Islet of Langerhans (tissue), 1 donor: ENCODE measurements at regions not wholly inside any gene's neighbourhood (a gene's known extent, or its start where the extent isn't known, plus 50 kb on each side); places are given as distances from the start of the nearest gene placed in this dataset.
"Not testable (repeated sequence)": the region's sequence is repeated elsewhere in the genome, so short reads cannot be mapped to it uniquely, and the experiment has no call there.

Experiments
- FAIRE-seq: peaks from one replicate; lab custom pipeline; 2011; peaks lifted over from hg19 to GRCh38; lab: Jason Lieb, UNC

DNA sequence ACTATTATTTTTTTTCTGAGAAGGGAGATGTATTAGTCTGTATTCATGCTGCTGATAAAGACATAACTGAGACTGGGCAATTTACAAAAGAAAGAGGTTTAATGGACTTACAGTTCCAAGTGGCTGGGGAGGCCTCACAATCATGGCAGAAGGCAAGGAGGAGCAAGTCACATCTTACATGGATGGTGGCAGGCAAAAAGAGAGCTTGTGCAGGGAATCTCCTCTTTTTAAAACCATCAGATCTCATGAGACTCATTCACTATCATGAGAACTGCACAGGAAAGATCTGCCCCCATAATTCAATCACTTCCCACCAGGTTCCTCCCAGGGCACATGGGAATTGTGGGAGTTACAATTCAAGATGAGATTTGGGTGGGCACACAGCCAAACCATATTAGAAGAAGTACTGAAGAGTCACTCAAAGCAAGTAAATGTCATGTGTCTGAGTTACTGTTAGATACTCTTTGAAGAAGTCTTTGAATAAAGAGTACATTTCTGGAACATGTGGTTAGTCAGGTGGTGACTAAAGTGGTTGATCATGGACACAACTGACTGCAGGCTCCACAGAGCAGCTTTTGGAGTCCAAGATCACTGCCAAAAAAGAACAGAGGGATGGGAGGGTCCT lies 430.9 kb upstream of the TBL1XR1 start:
- FAIRE-seq = not testable (repeated sequence)

DNA sequence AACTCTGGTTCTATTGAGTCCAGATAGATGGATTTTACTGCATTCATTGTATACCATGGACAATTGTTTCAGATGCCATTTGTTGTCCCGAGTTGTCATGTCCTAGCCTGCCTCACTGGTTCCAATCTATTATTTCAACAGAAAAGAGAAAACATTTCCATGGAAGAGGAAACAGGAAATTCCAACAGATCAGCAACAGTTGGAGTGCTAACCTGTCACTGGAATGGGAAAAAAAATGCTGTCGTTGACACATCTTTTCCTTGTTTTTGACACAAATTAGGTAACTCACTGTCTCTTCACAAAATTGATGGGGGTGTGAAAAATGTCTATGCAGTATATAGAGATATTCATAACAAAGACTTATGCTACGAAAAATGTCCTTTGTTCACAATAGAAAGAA lies 432.0 kb upstream of the TBL1XR1 start:
- no peak for FAIRE-seq

DNA sequence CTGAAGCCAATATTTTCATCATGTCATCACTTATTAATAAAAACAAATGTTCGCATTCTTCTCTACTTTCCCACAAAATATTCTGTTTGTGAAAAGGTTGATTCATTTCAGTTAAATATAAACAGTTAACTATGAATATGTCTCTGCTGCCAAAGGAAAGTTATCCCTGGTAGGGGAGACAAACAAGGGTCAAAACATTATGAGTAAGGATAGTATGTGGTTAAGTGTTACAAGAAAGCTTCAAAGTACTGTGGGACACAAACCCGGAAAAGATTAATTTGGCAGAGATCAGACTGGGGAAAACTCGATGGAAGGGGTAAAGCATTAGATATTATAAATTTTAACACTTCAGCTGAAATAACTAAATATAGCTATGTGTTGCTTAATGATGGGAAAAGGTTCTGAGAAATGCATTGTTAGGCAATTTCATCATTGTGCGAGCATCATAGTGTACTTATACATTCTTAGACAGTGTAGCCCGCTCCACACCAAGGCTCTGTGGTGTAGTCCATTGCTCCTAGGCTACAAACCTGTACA lies 436.5 kb upstream of the TBL1XR1 start:
- no peak for FAIRE-seq

DNA sequence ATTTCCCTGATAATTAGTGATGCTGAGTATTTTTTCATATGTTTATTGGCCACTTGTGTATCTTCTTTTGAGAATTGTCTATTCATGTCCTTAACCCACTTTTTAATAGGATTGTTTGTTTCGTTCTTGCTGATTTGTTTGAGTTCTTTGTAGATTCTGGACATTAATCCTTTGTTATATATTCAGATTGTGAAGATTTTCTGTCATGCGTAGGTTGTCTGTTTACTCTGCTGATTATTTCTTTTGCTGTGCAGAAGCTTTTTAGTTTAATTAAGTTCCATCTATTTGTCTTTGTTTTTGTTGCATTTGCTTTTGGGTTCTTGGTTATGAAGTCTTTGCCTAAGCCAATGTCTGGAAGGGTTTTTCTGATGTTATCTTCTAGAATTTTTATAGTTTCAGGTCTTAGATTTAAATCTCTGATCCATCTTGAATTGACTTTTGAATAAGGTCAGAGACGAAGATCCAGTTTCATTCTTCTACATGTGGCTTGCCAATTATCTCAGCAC lies 438.4 kb upstream of the TBL1XR1 start:
- FAIRE-seq = not testable (repeated sequence)

DNA sequence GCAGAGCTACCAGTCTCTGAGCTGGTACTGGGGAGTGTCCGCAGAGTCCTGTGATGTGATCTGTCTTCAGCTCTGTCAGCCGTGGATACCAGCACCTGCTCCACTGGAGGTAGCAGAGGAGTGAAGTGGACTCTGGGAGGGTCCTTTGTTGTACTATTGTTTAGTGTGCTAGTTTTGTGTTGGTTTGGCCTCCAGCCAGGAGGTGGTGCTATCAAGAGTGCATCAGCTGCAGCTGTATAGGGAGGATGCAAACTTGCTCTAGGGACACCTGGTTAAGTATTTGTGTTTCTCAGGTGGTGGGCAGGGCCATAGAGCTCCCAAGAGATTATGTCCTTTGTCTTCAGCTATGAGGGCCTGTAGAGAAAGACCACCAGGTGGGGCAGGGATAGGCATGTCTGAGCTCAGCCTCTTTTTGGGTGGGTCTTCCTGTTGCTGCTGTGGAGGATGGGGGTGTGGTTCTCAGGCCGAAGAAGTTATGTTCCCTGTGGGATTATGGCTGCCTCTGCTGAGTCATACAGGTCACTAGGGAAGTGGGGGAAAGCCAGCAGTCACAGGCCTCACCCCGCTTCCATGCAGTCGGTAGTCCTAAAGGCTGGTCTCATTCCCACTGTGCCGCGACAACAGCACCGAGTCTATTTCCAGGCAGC lies 443.2 kb upstream of the TBL1XR1 start:
- FAIRE-seq = no peak

DNA sequence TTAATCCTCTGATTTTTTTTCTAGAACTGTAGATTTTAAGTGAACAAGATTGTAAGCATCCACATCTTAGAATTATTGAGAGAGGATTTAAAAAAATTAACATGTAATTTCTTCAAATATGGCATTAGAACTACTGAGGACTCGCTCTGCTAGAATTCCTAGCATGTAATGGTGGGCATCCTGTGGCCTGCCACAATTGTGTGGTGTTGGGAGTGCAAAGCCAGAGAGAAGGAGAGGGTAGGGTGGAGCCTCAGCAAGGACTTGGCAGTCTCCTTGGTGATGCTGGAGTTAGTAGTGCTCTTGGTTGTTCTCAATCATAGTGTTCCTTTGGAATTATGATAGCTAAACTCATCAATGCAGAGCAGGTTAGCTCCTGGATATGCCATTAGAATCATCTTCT lies 443.9 kb upstream of the TBL1XR1 start:
- no peak for FAIRE-seq

DNA sequence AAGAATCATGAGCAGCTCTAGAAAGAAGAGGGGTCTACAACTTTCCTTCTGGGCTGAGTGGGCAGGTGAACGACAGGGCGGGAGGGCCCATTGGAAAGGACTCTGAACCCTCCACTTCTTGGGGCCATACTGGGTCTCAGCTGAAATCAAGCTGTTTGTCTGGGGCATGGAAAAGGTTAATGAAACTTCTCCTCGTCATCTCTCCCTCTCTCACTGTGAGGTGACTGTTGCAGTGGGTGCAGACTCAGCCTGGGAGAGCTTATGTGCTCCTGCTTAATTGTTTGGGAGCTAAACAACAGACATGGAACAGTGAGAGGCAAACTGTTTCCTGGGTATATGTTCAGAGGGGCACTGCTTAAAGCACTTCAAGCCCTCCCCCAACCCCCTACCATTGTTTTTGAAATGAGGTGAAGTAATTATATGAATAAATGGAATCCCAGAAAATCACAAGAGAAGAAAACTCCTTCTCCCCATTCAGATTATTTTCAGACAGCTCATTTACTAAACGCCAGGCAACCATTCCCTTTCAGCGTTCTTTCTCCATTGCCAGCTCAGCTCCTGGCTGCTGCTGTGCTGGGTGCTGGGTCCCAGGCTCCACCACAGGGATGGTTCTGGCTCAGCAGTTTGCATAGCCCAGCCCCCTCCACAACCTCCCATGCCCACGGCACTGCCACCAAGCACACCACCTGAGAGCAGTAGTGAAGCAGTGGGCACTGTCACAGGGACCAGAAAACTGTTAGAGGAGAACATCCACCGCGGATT lies 444.9 kb upstream of the TBL1XR1 start:
- no peak for FAIRE-seq

DNA sequence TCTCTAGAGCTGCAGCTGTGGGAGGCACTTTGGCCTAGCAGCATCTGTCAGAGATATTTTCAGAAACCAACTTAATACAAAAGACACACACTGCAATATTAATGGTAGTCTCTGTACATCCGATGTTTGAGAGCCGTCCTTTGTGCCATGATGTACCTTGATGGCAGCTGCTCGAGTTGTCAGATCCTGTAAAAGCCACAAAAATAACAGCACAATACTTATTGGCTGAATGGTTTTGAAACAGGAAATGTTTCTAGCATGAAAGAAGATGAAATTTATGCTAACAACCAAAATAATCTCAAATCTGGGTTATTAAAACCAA lies 445.5 kb upstream of the TBL1XR1 start:
- no peak for FAIRE-seq

DNA sequence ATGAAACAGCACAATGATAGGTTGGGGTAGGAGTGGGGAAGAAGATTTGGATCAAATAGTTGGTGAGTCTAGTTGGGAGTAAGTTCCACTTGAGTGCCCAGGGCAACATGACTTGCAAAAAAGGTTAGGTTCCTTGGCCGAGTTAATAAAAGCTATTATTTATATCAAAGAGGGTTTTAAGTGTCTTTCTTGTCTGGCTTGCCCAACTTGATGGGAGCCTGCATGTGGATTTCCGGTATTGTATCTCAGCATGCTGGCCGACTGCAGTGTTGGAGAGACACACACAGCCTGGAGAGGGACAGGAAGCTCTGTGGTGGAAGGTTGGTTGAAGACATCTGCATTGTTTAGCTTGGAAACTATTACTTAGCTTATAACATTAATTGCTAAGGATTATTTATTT lies 449.5 kb upstream of the TBL1XR1 start:
- no peak for FAIRE-seq

DNA sequence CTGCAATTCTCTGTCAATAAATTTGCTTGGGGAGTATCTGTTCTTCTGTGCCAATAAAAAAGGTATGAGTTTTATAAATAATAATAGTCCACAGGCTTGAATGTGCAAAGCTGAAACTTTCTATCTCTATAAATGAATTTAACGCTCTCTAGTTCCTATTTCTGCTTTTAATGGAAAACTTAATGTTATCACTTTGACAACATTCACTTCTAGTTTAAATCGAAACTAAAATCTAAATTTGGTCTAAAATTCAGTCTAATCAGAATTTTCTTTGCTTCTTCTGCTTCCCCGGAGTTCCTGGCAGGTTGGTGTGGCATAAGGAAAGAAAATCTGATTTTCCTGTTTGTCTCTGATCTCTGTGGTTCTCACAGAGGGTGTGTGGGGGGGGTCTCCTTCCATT lies 450.1 kb upstream of the TBL1XR1 start:
- FAIRE-seq = no peak

DNA sequence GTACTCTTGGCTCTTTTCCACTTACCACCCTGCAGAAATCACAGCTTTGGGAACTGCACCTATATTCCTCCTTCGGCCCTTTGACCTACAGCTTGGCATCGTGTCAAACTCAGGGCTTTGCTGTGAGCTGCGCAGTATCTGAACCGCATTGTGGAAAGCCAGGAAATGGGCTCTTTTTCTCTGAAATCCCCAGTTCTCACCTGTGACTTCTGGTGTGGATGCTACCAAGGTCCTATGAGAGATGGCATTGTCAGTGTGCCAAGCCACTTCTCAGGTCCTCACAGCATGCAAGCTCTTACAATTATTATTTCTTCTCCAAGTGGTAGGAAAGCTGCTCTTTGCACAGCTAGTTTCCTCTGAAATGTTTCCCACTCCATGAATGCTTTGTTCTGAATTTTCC lies 450.6 kb upstream of the TBL1XR1 start:
- FAIRE-seq = no peak

DNA sequence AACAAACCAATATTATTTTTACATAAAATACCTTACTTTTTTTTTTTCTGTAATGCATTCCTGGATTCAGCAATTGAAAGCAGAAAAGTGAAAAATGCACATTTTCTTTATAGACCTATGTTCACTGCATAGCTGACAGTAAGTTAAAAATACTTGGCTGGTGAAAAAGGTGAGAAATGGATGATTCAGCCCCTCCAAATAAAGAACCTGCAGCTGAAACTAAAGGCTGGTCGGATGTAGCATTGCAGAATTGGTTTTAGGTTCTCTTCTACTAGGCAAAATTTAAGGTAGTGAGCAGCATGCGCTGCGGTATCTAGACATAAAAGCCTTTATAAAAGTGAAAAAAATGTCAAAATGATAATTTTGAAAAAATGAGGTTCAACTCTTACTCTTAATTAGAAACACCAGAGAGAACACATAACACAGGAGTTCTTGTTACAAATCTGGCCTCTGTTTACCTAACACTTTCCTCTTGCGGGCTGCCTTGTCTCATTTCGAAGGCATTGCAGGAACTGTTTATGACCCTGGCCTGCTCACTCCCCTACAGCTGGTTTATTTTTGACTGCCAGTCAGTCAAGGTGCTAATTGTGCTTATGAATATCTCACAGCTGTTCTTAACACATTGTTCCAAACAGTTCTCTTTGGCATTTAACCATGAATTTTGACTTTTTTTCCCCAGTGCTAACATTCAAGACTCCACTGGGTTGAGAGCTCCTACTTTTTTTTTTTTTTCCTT lies 455.4 kb upstream of the TBL1XR1 start:
- FAIRE-seq = no peak

DNA sequence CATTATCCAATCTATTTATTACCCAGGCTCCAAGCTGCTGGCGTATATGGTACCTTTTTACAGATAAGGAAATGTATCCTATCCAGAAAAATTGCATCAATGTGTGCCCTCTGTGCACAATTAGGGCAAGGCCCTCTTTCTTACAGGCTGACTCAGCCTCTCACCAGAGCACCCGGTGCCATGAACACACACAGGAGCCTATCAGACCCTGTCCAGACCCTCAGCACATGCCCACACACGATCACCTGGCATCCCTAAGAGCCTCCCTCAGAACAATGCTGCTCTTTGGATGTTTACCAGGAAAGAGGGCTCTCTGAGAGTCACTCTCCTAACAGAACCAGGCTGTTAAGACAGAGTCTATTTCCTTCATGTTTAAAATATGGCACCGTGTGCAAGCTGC lies 460.0 kb upstream of the TBL1XR1 start:
- FAIRE-seq = no peak

DNA sequence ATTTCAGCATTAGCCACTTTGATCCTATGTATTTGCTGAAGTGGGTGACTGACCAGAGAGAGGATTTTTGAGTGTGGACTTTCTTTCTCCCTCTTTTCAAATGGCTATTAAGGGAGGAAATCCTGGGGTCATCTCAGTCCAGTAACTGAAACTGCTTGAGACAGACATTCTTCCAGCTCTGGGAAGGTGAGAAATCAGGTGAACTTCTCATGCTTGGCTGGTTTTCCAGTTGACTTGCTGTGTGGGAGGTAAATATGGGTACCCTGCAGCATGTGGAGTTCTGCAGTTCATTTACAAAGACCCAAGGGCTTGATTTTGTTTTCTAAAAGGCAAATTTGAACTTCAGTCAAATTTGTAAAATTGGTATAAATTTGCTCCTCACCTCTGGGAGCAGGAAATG lies 461.1 kb upstream of the TBL1XR1 start:
- no peak for FAIRE-seq

DNA sequence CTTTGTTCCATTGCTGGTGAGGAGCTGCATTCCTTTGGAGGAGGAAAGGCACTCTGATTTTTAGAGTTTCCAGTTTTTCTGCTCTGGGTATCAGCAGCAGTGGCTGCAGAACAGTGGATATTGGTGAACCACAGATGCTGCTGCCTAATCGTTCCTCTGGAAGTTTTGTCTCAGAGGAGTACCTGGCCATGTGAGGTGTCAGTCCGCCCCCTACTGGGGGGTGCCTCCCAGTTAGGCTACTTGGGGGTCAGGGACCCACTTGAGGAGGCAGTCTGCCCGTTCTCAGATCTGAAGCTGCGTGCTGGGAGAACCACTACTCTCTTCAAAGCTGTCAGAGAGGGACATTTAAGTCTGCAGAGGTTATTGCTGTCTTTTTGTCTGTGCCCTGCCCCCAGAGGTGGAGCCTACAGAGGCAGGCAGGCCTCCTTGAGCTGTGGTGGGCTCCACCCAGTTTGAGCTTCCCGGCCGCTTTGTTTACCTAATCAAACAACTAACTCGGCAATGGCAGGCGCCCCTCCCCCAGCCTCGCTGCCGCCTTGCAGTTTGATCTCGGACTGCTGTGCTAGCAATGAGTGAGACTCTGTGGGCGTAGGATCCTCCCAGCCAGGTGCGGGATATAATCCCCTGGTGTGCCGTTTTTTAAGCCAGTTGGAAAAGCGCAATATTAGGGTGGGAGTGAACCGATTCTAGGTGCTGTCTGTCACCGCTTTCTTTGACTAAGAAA lies 467.3 kb upstream of the TBL1XR1 start:
- FAIRE-seq = not testable (repeated sequence)

DNA sequence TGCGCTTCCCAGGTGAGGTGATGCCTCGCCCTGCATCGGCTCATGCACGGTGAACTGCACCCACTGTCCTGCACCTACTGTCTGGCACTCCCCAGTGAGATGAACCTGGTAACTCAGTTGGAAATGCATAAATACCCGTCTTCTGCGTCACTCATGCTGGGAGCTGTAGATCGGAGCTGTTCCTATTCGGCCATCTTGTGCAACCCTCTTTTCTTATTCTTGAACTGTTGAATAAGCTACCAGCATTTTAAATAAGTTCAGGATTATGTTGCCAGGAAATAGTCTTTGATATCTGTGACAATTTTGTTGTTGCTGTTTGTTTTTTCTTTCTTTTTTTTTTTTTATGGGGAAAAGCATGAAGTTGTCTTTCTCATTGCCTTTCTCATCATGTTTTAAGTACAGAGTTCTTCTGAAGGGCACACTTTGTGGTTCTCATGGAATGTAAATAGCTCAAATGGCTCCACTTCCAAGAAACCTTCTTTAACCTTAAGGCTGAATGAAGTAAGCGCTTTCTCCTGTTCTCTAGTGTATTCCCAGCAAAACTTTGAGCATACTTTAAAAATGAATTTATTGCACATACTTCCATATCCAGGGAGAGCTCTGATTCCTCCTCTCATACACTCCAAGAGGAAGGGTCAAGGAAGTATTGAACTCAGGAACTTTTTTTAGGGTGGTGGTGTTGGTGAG lies 468.0 kb upstream of the TBL1XR1 start:
- FAIRE-seq = no peak

DNA sequence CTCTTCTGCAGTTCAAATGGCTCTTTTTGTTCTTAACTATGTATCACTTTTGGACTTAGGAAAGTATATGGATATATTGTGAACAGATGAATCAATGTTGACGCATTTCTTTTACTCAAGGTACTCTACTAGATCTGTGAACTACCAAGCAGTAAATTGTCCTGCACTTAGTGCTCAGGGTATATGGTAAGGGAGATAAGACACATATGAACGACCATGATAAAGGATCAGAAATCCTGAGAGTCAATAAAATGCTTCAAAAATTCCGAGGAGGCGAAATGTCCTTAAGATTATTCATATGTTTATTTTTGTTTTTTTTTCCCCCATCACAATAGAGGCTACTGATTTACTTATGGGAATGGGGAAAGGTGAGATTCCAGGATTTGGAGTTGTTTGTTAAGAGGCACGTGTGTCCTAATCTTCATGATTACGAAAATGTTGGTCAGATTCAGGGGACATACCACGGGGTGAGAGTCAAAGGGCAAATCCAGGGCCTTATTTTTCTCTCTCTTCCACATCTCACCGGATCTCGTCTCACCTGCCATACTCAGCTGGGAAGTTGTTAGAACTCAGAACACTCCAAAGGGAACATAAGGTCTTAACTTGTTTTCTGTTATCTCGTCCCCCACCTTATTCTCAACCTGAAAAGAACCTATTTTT lies 475.1 kb upstream of the TBL1XR1 start:
- no peak for FAIRE-seq

DNA sequence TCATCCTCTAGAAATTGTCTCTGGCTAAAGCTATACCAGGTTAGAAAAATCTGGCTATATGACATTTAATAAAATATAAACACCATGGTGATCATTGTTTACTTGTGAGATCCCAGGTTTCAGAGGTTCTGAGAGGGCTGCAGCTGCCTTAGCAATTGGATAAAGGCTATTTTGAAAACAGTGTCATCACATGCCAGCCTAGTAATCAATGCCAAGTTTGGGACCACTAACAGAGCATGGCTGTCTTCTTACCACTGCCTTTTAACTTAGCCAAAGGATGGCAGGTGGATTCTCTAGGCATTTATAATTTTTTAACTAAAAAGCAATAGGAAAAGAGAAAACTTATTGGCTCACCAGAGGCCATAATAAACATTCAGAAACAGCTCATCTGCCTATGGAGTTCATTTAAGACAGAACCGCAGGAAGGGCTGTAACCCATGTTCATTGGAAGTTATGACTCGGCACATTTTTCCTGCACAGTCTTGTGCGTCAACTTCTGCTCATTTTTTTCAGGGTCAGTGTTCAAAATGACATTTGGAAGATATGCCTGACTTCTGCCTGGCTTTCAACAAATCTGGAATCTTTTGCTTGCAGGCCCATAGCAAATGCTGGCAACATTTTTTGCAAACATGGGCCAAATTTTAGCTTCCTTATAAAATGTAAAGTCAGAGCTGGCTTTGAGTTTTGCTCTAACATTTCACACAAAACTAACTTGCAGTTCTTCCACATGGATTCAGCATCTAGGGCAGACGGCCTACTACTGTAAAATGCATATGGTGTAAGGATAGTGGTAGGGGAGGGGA lies 476.0 kb upstream of the TBL1XR1 start:
- no peak for FAIRE-seq

DNA sequence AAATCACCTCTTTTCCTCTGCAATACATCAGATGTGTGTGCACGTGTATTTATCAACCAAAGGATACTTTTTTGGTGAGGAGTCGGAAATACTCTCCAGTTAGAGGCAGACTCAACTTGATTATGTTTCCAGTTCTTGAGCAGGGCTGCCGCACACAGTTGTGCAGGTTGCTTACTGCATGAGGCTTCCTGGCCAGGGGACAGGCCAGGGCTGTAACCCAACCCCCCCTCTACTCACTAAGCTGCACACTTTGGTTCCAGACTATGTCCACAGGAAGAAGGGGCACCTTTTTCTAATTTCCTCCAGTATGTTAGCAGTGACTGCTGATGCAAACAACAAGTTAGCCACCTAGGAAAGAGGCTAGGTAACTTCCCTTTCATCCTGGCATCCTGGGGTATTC lies 476.9 kb upstream of the TBL1XR1 start:
- FAIRE-seq = no peak

DNA sequence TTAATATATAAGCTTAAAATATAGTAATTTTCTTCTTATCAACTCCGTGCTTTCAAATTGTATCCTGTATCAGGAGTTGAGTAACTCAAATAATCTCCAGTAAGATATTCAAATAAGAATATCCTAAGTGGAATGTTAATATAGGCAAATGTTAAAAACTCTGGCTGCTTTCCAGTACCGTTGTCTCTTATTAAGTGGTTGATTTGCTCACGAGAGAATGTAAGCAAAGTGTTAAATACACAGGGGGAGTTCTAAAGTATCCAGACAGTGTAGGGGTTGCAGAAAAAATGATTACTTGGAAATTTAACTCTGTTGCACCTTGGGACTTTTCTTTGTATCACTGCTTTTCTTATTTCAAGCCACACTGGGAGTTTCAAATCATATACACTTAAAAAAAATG lies 478.9 kb upstream of the TBL1XR1 start:
- no peak for FAIRE-seq
